Activated CD8-positive, alpha-beta T cell treated with anti-CD3 and anti-CD28 coated beads, Interleukin-2, amount 10 ng/mL, durations not matched to agents 7 days and 5 days (primary cell): ENCODE measurements at regions not wholly inside any gene's neighbourhood (a gene's known extent, or its start where the extent isn't known, plus 50 kb on each side); places are given as distances from the start of the nearest gene placed in this dataset.

ENCODE experiments used
- ATAC-seq: fragments of 150-1000 bp; cut with Tn5 transposase; one replicate; pipeline ENCODE4 v1.10.0; 2021; ENCODE audit warnings: moderate library complexity
- CTCF ChIA-PET: fragments of 350-600 bp; sonication (Branson Sonifier 250); formaldehyde crosslinking; loops from one replicate; lab custom pipeline; 2021; ENCODE audit warnings: antibody characterized with exemption; lab: Charles Lee
- POLR2A ChIA-PET: fragments of 350-600 bp; sonication (Branson Sonifier 250); formaldehyde crosslinking; loops from one replicate; lab custom pipeline; 2021; ENCODE audit warnings: antibody characterized with exemption; lab: Charles Lee
- DNase-seq: peaks from one replicate; pipeline ENCODE4 v3.0.0-alpha.2; 2020
- H3K27ac Mint-ChIP-seq: one replicate; pipeline ENCODE4 v1.8.0; 2021; ENCODE audit warnings: mild to moderate bottlenecking, mixed read lengths
- H3K27me3 Mint-ChIP-seq: one replicate; pipeline ENCODE4 v1.8.0; 2021; ENCODE audit warnings: low read depth, mixed read lengths
- H3K36me3 Mint-ChIP-seq: one replicate; pipeline ENCODE4 v1.8.0; 2021; ENCODE audit warnings: low read depth, mixed read lengths
- H3K4me1 Mint-ChIP-seq: one replicate; pipeline ENCODE4 v1.8.0; 2021; ENCODE audit warnings: low read depth, mixed read lengths
- H3K4me3 Mint-ChIP-seq: one replicate; pipeline ENCODE4 v1.8.0; 2021; ENCODE audit warnings: mild to moderate bottlenecking, mixed read lengths
- H3K9me3 Mint-ChIP-seq: one replicate; pipeline ENCODE4 v1.8.0; 2022; ENCODE audit warnings: mixed read lengths; ENCODE audit not compliant: insufficient read depth

DNA sequence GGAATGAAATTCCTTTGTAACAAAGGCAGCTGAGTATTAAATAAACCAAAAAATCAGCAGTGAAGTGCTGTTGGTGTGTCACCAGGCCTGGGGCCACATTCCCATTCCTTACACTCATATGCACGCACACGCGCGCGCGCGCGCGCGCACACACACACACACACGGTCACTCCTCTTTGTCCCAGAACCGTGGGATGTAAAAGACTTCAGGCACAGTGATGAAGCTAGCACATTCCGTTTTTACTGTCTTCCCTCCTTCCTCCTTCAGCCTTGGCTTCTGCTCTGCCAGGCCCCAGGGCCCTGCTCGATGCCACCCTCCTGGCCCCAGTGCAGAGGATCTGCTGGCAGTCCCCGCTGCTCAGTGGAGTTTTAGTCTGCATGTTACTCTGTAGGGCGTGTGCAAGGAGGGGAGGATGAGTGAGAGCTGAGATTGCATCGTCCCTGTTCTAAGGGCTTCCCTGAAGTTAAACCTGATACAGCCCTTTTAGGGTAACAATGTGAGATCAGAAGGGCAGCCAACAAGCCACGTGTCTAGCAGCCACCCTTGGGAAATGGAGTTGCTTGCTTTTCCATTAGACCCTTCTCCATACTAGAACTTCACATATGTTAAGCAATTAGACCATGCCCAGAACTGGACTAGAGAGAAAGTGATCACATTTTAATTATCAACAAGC is 71.7 kb upstream of the WDR26 start:
- no peaks in the 10 kb centered on the region for H3K9me3 Mint-ChIP-seq
- H3K27me3 Mint-ChIP-seq, result no peaks in the 10 kb centered on the region
- no peak overlapping the region for H3K4me3 Mint-ChIP-seq
- peaks cover 55% of the 10 kb centered on the region for H3K4me1 Mint-ChIP-seq
- no peak overlapping the region for H3K27ac Mint-ChIP-seq
- ChIA-PET POLR2A (no interaction called here), CTCF (interaction anchor here (4.3 kb wide), 1 partner anchor 7 kb away, joined by 30 read pairs; no protein-coding TSS in a partner anchor)
- H3K36me3 Mint-ChIP-seq, result no peaks in the 10 kb centered on the region
- DNase-seq (no peak), ATAC-seq (no peak)

DNA sequence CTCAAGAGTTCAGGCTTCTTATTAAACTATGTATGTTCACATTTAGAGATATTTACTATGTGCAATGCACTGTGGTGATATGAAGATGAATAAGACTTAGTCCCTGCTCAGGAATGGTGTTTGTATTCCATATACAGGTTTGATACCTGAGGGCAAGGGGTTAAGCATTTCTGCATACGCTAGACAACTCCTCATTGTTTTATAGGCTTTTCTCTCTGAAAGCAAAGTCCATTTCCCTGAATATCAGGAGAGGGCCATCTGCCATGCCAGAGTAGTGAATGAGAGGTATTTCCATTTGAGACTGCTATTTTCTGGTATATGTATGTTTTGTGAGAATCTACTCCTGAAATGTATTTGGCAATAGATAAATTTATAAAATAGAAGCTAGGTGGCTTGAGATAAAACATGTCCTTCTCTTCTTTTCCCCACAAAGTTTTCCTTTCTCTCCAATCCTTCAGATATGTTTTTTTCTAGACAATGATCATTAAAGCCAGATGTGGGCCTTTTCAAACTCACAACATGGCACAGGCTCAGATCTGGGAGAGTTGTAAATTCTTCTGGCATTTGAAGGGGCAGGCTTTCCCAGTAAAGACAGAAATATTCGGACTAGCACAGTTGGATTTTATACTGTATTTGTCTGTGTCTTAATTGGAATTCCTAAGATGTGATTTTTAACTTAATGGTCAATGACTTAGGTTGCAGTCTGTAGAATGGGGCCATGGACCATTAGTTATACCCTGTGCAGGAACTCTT is 73.3 kb upstream of the WDR26 start:
- Mint-ChIP-seq H3K9me3 (no peaks in the 10 kb centered on the region), H3K27me3 (no peaks in the 10 kb centered on the region), H3K4me3 (no peak overlapping the region), H3K27ac (no peak overlapping the region), H3K4me1 (peaks cover 41% of the 10 kb centered on the region), H3K36me3 (no peaks in the 10 kb centered on the region)
- ATAC-seq (no peak), DNase-seq (no peak)
- ChIA-PET CTCF (interaction anchor here (1.3 to 2.3 kb wide), 3 partner anchors 9 to 343 kb away, joined by 5 to 10 read pairs (median 7); no protein-coding TSS in a partner anchor), POLR2A (no interaction called here)

DNA sequence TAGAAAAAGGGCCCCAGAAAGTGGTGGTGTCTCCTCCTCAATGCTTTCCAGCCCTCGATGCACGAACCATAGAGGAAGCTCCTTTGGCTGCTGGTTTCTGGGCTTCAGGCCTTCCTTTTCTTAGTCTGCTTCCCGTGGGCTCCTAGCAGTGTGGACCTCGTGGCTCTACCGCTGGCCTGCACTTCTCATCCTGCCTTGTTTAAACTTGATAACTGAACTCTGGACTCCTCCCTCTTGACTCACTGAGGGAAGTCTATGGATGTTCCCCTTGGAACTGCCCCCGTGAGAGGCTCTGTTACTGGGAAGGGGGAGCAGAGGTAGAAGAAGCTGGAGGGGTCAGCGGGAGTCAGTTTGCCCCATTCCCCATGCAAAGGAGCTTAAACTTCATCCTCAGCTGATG is 75.3 kb upstream of the WDR26 start:
- POLR2A ChIA-PET, result interaction anchor here (1.5 kb wide), 1 partner anchor 12 kb away, joined by 7 read pairs; no protein-coding TSS in a partner anchor
- no peaks in the 10 kb centered on the region for H3K27me3 Mint-ChIP-seq
- H3K27ac Mint-ChIP-seq, result no peak overlapping the region
- CTCF ChIA-PET, result interaction anchor here (1.7 to 2.3 kb wide), 3 partner anchors 11 to 341 kb away, joined by 4 to 10 read pairs (median 7); no protein-coding TSS in a partner anchor
- DNase-seq, result no peak
- no peak for ATAC-seq
- no peaks in the 10 kb centered on the region for H3K9me3 Mint-ChIP-seq
- peaks cover 29% of the 10 kb centered on the region for H3K4me1 Mint-ChIP-seq
- H3K4me3 Mint-ChIP-seq, result no peak overlapping the region
- H3K36me3 Mint-ChIP-seq, result no peaks in the 10 kb centered on the region

DNA sequence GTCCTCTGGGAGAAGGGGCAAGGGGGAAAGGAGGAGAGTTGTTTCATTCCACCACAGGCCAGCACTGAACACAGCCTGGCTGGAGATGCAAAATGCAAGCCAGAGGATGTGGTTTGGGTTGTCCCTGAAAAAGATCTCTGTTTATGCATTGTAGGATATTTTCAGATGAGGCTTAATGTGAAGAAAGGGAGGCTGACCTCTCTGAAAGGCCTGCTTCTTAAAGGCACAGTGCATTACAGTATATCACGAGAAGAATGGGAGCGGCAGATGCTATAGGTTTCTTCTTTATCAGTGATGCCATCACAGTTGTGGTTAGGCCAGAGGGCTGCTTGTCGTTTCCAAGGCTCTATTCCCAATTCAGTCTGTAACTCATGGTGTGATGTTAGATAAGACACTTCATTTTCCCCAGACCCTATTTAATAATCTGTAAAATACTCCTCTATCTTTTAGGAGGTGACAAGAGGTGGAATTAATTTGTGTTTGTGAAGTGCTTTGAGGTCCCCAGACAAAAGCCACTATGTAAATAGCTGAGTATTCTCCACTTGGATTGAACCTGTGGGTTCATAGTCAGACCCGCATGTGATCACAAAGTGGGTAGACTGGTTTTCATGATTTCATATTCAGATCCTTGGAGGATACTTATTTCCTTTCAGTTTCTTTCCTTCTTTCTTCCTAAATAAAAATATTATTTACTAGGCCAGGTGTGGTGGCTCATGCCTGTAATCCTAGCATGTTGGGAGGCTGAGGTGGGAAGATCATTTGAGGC is 76.5 kb upstream of the WDR26 start:
- no peak for DNase-seq
- Mint-ChIP-seq H3K9me3 (no peaks in the 10 kb centered on the region), H3K4me1 (peaks cover 27% of the 10 kb centered on the region), H3K36me3 (no peaks in the 10 kb centered on the region), H3K27ac (peak overlapping the region; percentile 46), H3K27me3 (no peaks in the 10 kb centered on the region), H3K4me3 (no peak overlapping the region)
- ChIA-PET POLR2A (no interaction called here), CTCF (interaction anchor here (1.0 to 6.2 kb wide), 5 partner anchors 7 to 412 kb away, joined by 4 to 75 read pairs (median 34); no protein-coding TSS in a partner anchor)
- ATAC-seq, result no peak

DNA sequence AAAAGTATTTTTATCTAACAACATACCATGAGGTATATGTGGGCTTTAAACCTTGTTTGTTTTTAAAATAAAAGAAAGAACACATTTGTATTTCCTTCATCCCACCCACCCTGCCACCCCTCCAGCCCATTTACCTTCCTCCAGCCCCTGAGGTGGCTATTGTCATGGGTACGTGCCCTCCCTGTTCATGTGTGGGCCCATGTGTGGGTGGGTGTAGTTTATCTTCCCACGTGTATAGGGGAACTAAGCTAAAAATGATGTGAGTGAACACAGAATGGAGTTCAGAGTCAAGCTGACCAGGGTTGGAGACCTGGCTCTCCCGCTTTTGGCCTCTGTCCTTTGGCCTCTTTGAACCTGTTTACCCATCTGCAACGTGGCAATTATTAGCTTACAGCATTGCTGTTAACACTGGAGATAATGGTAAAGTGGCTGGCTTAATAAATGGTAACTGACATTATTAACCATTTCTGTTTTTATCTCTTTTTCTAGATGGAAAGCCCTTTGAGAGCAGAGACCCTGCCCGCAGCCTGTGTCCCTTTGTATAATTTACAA is 78.1 kb upstream of the WDR26 start:
- no peak overlapping the region for H3K27ac Mint-ChIP-seq
- no peaks in the 10 kb centered on the region for H3K9me3 Mint-ChIP-seq
- no peak for ATAC-seq
- CTCF ChIA-PET, result interaction anchor here (0.6 to 6.2 kb wide), 35 partner anchors 9 to 537 kb away, joined by 3 to 75 read pairs (median 5); partner anchors contain the start of gene CNIH3
- no peak for DNase-seq
- no peaks in the 10 kb centered on the region for H3K27me3 Mint-ChIP-seq
- no peaks in the 10 kb centered on the region for H3K36me3 Mint-ChIP-seq
- peaks cover 27% of the 10 kb centered on the region for H3K4me1 Mint-ChIP-seq
- POLR2A ChIA-PET, result interaction anchor here (0.6 kb wide), 1 partner anchor 111 kb away, joined by 3 read pairs; no protein-coding TSS in a partner anchor
- no peak overlapping the region for H3K4me3 Mint-ChIP-seq

DNA sequence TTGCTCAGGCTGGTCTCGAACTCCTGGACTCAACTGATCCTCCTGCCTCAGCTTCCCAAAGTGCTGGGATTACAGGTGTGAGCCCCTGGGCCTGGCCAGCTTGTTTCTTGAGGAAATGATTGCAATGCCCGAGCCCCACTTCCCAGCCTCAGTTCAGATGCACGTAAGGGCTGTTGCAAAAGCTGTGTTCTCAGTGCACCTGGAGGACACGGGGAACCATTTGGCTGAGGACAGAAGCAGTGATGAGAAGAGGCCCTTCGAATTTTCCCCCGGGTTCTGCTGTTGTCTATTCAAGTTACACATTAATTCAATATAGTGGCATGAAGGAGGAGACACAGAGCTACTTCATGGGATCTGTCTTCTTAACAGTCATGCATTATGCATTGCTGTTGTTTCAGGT is 78.8 kb upstream of the WDR26 start:
- CTCF ChIA-PET, result interaction anchor here (0.6 to 6.2 kb wide), 41 partner anchors 10 to 537 kb away, joined by 3 to 75 read pairs (median 4); partner anchors contain the start of gene CNIH3
- H3K27me3 Mint-ChIP-seq, result no peaks in the 10 kb centered on the region
- DNase-seq (no peak), ATAC-seq (no peak)
- H3K36me3 Mint-ChIP-seq, result no peaks in the 10 kb centered on the region
- no peak overlapping the region for H3K27ac Mint-ChIP-seq
- POLR2A ChIA-PET, result interaction anchor here (0.6 kb wide), 1 partner anchor 110 kb away, joined by 3 read pairs; no protein-coding TSS in a partner anchor
- H3K4me3 Mint-ChIP-seq, result no peak overlapping the region
- H3K4me1 Mint-ChIP-seq, result peaks cover 27% of the 10 kb centered on the region
- no peaks in the 10 kb centered on the region for H3K9me3 Mint-ChIP-seq

DNA sequence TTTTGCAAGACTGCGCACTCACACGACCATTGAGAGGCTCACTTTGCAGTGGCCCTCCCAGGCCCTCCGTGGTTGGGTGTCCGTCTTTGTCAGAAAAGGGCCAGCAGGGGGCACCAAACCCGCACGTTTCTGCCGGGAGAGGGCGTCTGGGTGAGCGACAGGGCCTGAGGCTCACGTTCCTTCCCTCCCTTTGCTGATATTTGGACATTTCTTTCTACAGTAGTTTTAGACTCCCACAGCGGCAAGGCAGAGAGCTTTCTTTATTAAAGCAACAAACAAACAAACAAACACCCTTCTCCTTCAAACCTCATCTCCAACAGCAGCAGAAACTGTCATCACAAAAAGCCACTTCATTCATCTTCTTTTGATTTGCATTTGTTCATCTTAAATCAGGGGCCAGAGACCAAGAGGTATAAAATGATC is 79.2 kb upstream of the WDR26 start:
- no peaks in the 10 kb centered on the region for H3K9me3 Mint-ChIP-seq
- H3K36me3 Mint-ChIP-seq, result no peaks in the 10 kb centered on the region
- ATAC-seq (peak; percentile 97), DNase-seq (peak; percentile 91)
- no peak overlapping the region for H3K27ac Mint-ChIP-seq
- POLR2A ChIA-PET, result no interaction called here
- H3K4me1 Mint-ChIP-seq, result peaks cover 27% of the 10 kb centered on the region
- H3K4me3 Mint-ChIP-seq, result no peak overlapping the region
- no peaks in the 10 kb centered on the region for H3K27me3 Mint-ChIP-seq
- CTCF ChIA-PET, result interaction anchor here (0.6 to 6.2 kb wide), 37 partner anchors 10 to 411 kb away, joined by 3 to 75 read pairs (median 5); partner anchors contain the start of gene CNIH3

DNA sequence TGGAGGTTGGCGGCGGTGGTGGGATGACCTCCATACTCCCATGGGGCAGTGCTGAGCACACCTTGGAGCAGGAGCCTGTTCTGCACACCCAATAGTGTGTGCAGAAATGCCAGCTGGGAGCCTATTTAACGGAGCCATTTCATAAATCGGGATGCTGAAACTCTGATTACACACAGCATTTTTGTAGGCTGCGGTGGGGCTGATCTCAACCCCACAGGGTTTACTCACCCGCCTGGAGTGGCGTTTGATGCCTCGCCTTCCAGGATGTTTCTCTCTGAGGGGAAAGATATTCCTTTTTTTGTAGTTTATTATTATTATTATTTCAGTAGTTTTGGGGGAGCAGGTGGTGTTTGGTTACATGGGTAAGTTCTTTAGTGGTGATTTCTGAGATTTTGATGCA is 82.6 kb upstream of the WDR26 start:
- H3K27ac Mint-ChIP-seq, result no peak overlapping the region
- H3K4me3 Mint-ChIP-seq, result no peak overlapping the region
- DNase-seq (no peak), ATAC-seq (no peak)
- H3K4me1 Mint-ChIP-seq, result peaks cover 6% of the 10 kb centered on the region
- ChIA-PET CTCF (interaction anchor here (0.8 to 2.5 kb wide), 4 partner anchors 74 to 334 kb away, joined by 3 to 7 read pairs (median 4); no protein-coding TSS in a partner anchor), POLR2A (no interaction called here)
- no peaks in the 10 kb centered on the region for H3K36me3 Mint-ChIP-seq
- no peaks in the 10 kb centered on the region for H3K9me3 Mint-ChIP-seq
- no peaks in the 10 kb centered on the region for H3K27me3 Mint-ChIP-seq

DNA sequence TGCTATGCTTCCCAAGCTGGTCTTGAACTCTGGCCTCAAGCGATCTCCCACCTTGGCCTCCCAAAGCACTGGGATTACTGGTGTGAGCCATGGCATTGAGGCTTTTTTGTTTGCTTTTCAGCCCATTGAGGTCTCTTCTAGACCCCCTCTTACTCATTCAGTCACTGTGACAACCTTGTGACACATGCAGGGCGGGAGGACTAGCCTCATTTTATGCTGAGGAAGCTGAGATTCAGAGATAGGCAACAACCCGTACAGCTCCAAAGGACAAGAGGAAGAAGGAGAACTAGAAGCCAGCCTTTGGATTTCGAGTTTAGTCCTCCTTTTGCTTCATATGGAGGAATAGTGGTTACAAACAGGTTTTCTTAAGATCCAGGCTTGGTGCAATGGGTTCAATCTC is 83.9 kb upstream of the WDR26 start:
- ChIA-PET CTCF (interaction anchor here (1.0 to 1.4 kb wide), 3 partner anchors 21 to 404 kb away, joined by 3 to 4 read pairs (median 3); no protein-coding TSS in a partner anchor), POLR2A (no interaction called here)
- Mint-ChIP-seq H3K36me3 (no peaks in the 10 kb centered on the region), H3K4me3 (no peak overlapping the region), H3K4me1 (peaks cover 5% of the 10 kb centered on the region), H3K27ac (no peak overlapping the region), H3K9me3 (no peaks in the 10 kb centered on the region), H3K27me3 (peaks cover 4% of the 10 kb centered on the region)
- no peak for DNase-seq
- no peak for ATAC-seq

DNA sequence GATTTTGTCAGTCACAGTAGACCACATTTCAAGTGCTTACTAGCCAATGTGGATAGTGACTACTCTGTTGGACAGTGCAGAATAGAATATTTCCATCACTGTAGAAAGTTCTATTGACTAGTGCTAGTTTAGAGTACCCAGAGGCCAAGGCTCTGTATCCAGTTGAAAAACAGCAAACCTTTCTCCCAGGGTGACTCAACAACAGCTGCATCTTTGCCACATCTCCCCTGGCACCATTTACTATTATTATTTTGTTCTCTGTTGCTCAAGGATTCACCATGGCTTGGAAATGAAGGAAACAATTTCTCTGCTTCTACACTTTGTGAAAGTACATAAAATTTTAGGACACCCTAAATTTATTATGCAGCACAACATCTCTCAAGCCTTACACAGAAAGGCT is 85.3 kb upstream of the WDR26 start:
- no peak for DNase-seq
- POLR2A ChIA-PET, result no interaction called here
- Mint-ChIP-seq H3K9me3 (no peaks in the 10 kb centered on the region), H3K4me3 (no peak overlapping the region), H3K4me1 (no peaks in the 10 kb centered on the region), H3K27me3 (peaks cover 9% of the 10 kb centered on the region), H3K27ac (no peak overlapping the region), H3K36me3 (no peaks in the 10 kb centered on the region)
- ATAC-seq, result no peak
- CTCF ChIA-PET, result interaction anchor here (0.8 kb wide), 1 partner anchor 403 kb away, joined by 3 read pairs; no protein-coding TSS in a partner anchor

DNA sequence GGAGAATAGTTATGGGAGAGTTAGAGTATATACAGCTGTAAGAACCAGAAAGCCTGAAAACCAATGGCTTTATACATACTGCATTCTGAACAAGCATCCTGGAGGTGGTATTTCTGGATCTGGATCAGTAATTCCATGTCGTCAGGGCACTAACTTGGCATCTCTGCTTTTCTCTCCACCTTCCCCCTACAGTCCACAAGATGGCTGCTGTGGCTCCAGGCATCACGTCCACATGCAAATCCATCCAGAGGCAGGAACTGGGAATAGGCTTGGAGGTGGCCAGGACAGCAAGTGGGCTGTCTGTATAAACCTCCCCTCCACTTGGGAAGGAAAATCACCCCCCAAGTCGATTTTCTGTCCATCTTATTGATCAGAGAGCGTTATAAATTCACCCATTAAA is 86.2 kb upstream of the WDR26 start:
- Mint-ChIP-seq H3K4me1 (no peaks in the 10 kb centered on the region), H3K27me3 (peaks cover 9% of the 10 kb centered on the region), H3K9me3 (no peaks in the 10 kb centered on the region), H3K27ac (no peak overlapping the region), H3K36me3 (no peaks in the 10 kb centered on the region), H3K4me3 (no peak overlapping the region)
- DNase-seq (no peak), ATAC-seq (no peak)
- ChIA-PET POLR2A (no interaction called here), CTCF (no interaction called here)
